ENCODE measurements at regions not wholly inside any gene's neighbourhood (a gene's known extent, or its start where the extent isn't known, plus 50 kb on each side); places are given as distances from the start of the nearest gene placed in this dataset.

- TF ChIP-seq RAD21 (IDR thresholded peaks at IDR 0.05; ENCODE audit: low read depth) (no peak), POLR2A (IDR thresholded peaks at IDR 0.05; ENCODE audit: borderline replicate concordance, extremely low read depth, insufficient read depth, insufficient read length) (no peak), ZBTB33 (IDR thresholded peaks at IDR 0.05; ENCODE audit: extremely low read depth, insufficient replicate concordance, low read length) (no peak), YY1 (IDR thresholded peaks at IDR 0.05; ENCODE audit: extremely low read depth, insufficient replicate concordance, low read depth, low read length) (no peak)
These were observed 293.7 kb upstream of the GADL1 start for GRCh38 chr3:31188112-31188511.

All from HCT116 (cell line).